ENCODE measurements at regions not wholly inside any gene's neighbourhood (a gene's known extent, or its start where the extent isn't known, plus 50 kb on each side); places are given as distances from the start of the nearest gene placed in this dataset.

GRCh38 chr12:30384976-30385375 lies 310.7 kb downstream of the IPO8 start:
- H3K4me3 ChIP-seq (ENCODE audit: low read length): no peak overlapping the region
- no peak for DNase-seq
- intact Hi-C loops (cut with micrococcal nuclease): no loop called here
- Mint-ChIP-seq H3K27me3 (ENCODE audit: low read depth in 2 of 2) (no peaks in the 10 kb centered on the region), H3K27ac (no peak overlapping the region), H3K9me3 (peaks cover 7 to 10% of the 10 kb centered on the region in 2 donors), H3K4me3 (no peak overlapping the region), H3K4me1 (no peaks in the 10 kb centered on the region), H3K36me3 (no peaks in the 10 kb centered on the region)
- H3K36me3 ChIP-seq (ENCODE audit: control insufficient read depth, insufficient read depth, low read length): no peaks in the 10 kb centered on the region
- peaks cover 6% of the 10 kb centered on the region for H3K9me3 ChIP-seq (ENCODE audit: control insufficient read depth, insufficient read depth, low read length)
- H3K4me1 ChIP-seq (ENCODE audit: control insufficient read depth, insufficient read depth, low read length): no peaks in the 10 kb centered on the region
- no peak for TF ChIP-seq CTCF (IDR thresholded peaks at IDR 0.05)
- no peak overlapping the region for H3K27ac ChIP-seq (ENCODE audit: low read length)
- no peaks in the 10 kb centered on the region for H3K27me3 ChIP-seq (ENCODE audit: control insufficient read depth, insufficient read depth, low read length)
- ATAC-seq: no peak
- WGBS (ENCODE audit: insufficient coverage): no CpG with 5 or more reads among the region's 1 CpG

GRCh38 chr12:30378307-30378706 lies 317.4 kb downstream of the IPO8 start:
- 100% methylated on average over 1 of the region's 1 CpG for WGBS (ENCODE audit: insufficient coverage)
- no peak for DNase-seq

GRCh38 chr12:30364822-30365221 lies 330.8 kb downstream of the IPO8 start:
- H3K27me3 ChIP-seq (ENCODE audit: control insufficient read depth, insufficient read depth, low read length): no peaks in the 10 kb centered on the region
- no peak overlapping the region for H3K27ac Mint-ChIP-seq
- no peaks in the 10 kb centered on the region for H3K36me3 Mint-ChIP-seq
- no peaks in the 10 kb centered on the region for H3K4me1 Mint-ChIP-seq
- intact Hi-C loops (cut with micrococcal nuclease): no loop called here
- H3K9me3 Mint-ChIP-seq: peaks cover 8 to 18% of the 10 kb centered on the region in 2 donors
- H3K4me3 Mint-ChIP-seq: no peak overlapping the region
- H3K4me3 ChIP-seq (ENCODE audit: low read length): no peak overlapping the region
- peaks cover 2% of the 10 kb centered on the region for H3K9me3 ChIP-seq (ENCODE audit: control insufficient read depth, insufficient read depth, low read length)
- H3K36me3 ChIP-seq (ENCODE audit: control insufficient read depth, insufficient read depth, low read length): no peaks in the 10 kb centered on the region
- no peak for TF ChIP-seq CTCF (IDR thresholded peaks at IDR 0.05)
- ATAC-seq: no peak
- H3K4me1 ChIP-seq (ENCODE audit: control insufficient read depth, insufficient read depth, low read length): no peaks in the 10 kb centered on the region
- DNase-seq: no peak
- no peak overlapping the region for H3K27ac ChIP-seq (ENCODE audit: low read length)
- H3K27me3 Mint-ChIP-seq (ENCODE audit: low read depth in 2 of 2): no peaks in the 10 kb centered on the region

More at GRCh38 chr12:30378307-30378706, 317.4 kb downstream of the IPO8 start:
- Histone ChIP-seq H3K27ac (ENCODE audit: low read length) (no peak overlapping the region), H3K9me3 (ENCODE audit: control insufficient read depth, insufficient read depth, low read length) (peaks cover 8% of the 10 kb centered on the region), H3K27me3 (ENCODE audit: control insufficient read depth, insufficient read depth, low read length) (no peaks in the 10 kb centered on the region), H3K4me1 (ENCODE audit: control insufficient read depth, insufficient read depth, low read length) (no peaks in the 10 kb centered on the region), H3K36me3 (ENCODE audit: control insufficient read depth, insufficient read depth, low read length) (no peaks in the 10 kb centered on the region), H3K4me3 (ENCODE audit: low read length) (no peak overlapping the region)
- Mint-ChIP-seq H3K4me1 (no peaks in the 10 kb centered on the region), H3K36me3 (no peaks in the 10 kb centered on the region), H3K27ac (no peak overlapping the region), H3K4me3 (no peak overlapping the region), H3K27me3 (ENCODE audit: low read depth in 2 of 2) (no peaks in the 10 kb centered on the region), H3K9me3 (peaks cover 11 to 13% of the 10 kb centered on the region in 2 donors)
- no peak for TF ChIP-seq CTCF (IDR thresholded peaks at IDR 0.05)
- no peak for ATAC-seq
- intact Hi-C loops (cut with micrococcal nuclease): no loop called here

- H3K36me3 ChIP-seq (ENCODE audit: control insufficient read depth, insufficient read depth, low read length): no peaks in the 10 kb centered on the region
- no peaks in the 10 kb centered on the region for H3K4me1 ChIP-seq (ENCODE audit: control insufficient read depth, insufficient read depth, low read length)
- intact Hi-C loops (cut with micrococcal nuclease): no loop called here
- Mint-ChIP-seq H3K36me3 (no peaks in the 10 kb centered on the region), H3K4me3 (no peak overlapping the region), H3K27me3 (ENCODE audit: low read depth in 2 of 2) (no peaks in the 10 kb centered on the region), H3K9me3 (peaks cover 4 to 13% of the 10 kb centered on the region in 2 donors), H3K4me1 (no peaks in the 10 kb centered on the region), H3K27ac (no peak overlapping the region)
- no peaks in the 10 kb centered on the region for H3K9me3 ChIP-seq (ENCODE audit: control insufficient read depth, insufficient read depth, low read length)
- 100% methylated on average over 1 of the region's 1 CpG for WGBS (ENCODE audit: insufficient coverage)
- H3K27ac ChIP-seq (ENCODE audit: low read length): no peak overlapping the region
- H3K27me3 ChIP-seq (ENCODE audit: control insufficient read depth, insufficient read depth, low read length): no peaks in the 10 kb centered on the region
- no peak for DNase-seq
- no peak overlapping the region for H3K4me3 ChIP-seq (ENCODE audit: low read length)
- TF ChIP-seq CTCF (IDR thresholded peaks at IDR 0.05): no peak
- no peak for ATAC-seq
Observed at GRCh38 chr12:30361145-30361544, 334.5 kb downstream of the IPO8 start.

Measured in natural killer cell (primary cell).